HepG2 (cell line): ENCODE measurements at regions not wholly inside any gene's neighbourhood (a gene's known extent, or its start where the extent isn't known, plus 50 kb on each side); places are given as distances from the start of the nearest gene placed in this dataset.

Experiments
- FUBP1 ChIP-seq: sonication (generic); formaldehyde crosslinking; IDR thresholded peaks from 2 replicates; pipeline ENCODE4 v1.5.1; 2020; ENCODE audit warnings: missing genetic modification reagents, mild to moderate bottlenecking, borderline replicate concordance
- KLF16 ChIP-seq, 2 experiments: sonication (generic) in 1 of 2; formaldehyde crosslinking in 1 of 2; IDR thresholded peaks; 2 replicates each; pipeline versions ENCODE4 v1.6.1 to v1.8.0; 2016 to 2023; ENCODE audit warnings: missing genetic modification reagents in 2 of 2, missing compliant biosample characterization in 1 of 2
- NFYB ChIP-seq: sonication (generic); formaldehyde crosslinking; IDR thresholded peaks from 2 replicates; pipeline ENCODE4 v1.4.0; 2020; ENCODE audit warnings: missing genetic modification reagents
- RBAK ChIP-seq: sonication (generic); formaldehyde crosslinking; IDR thresholded peaks from 2 replicates; pipeline ENCODE4 v1.5.1; 2020; ENCODE audit warnings: mild to moderate bottlenecking, missing genetic modification reagents
- RBFOX2 ChIP-seq: fragments of 200-400 bp; formaldehyde crosslinking; IDR thresholded peaks from 2 replicates; pipeline ENCODE4 v1.6.1; 2017; ENCODE audit warnings: low read depth, mild to moderate bottlenecking, low read length
- REL ChIP-seq: sonication (generic); formaldehyde crosslinking; conservative IDR thresholded peaks from 2 replicates; pipeline ENCODE4 v1.8.0; 2022; ENCODE audit warnings: mild to moderate bottlenecking, missing genetic modification reagents, moderate library complexity
- STAT6 ChIP-seq: sonication (generic); formaldehyde crosslinking; IDR thresholded peaks from 2 replicates; pipeline ENCODE4 v1.4.0; 2020; ENCODE audit warnings: missing genetic modification reagents, mild to moderate bottlenecking, borderline replicate concordance
- TCF12 ChIP-seq, 2 experiments: fragments of 450-650 bp in 1 of 2; sonication (generic) in 1 of 2; formaldehyde crosslinking in 1 of 2; IDR thresholded peaks; 2 replicates each; pipeline versions ENCODE4 v1.6.1 to v1.8.0; 2017 to 2022; ENCODE audit warnings: antibody characterized with exemption in 1 of 2, mild to moderate bottlenecking in 1 of 2, missing genetic modification reagents in 1 of 2, moderate library complexity in 1 of 2
- TOPORS ChIP-seq: sonication (generic); formaldehyde crosslinking; IDR thresholded peaks from 2 replicates; pipeline ENCODE4 v1.8.0; 2023; ENCODE audit warnings: mild to moderate bottlenecking, missing genetic modification reagents
- ZNF205 ChIP-seq: IDR thresholded peaks from 2 replicates; pipeline ENCODE4 v1.6.1; 2018; ENCODE audit warnings: missing biosample characterization, missing genetic modification reagents
- ZNF432 ChIP-seq: sonication (generic); formaldehyde crosslinking; IDR thresholded peaks from 2 replicates; pipeline ENCODE4 v1.5.0; 2020; ENCODE audit warnings: missing genetic modification reagents, mild to moderate bottlenecking, borderline replicate concordance
- ZNF44 ChIP-seq: sonication (generic); formaldehyde crosslinking; IDR thresholded peaks from 2 replicates; pipeline ENCODE4 v1.5.1; 2020; ENCODE audit warnings: mild to moderate bottlenecking, missing genetic modification reagents
- ZNF816 ChIP-seq: sonication (generic); formaldehyde crosslinking; IDR thresholded peaks from 2 replicates; pipeline ENCODE4 v1.8.0; 2022; ENCODE audit warnings: missing genetic modification reagents, mild to moderate bottlenecking, borderline replicate concordance
- TF ChIP-seq, protein P1 (sequence below): sonication (generic); formaldehyde crosslinking; IDR thresholded peaks from 2 replicates; pipeline ENCODE4 v1.8.0; 2022; ENCODE audit warnings: missing genetic modification reagents, mild to moderate bottlenecking, moderate library complexity, borderline replicate concordance
- TF ChIP-seq, protein P2 (sequence below): sonication (generic); formaldehyde crosslinking; IDR thresholded peaks from 2 replicates; pipeline ENCODE4 v1.8.1; 2023; ENCODE audit warnings: mild to moderate bottlenecking, missing genetic modification reagents
- TF ChIP-seq, protein P3 (sequence below), 2 experiments: sonication (generic) in 1 of 2; formaldehyde crosslinking in 1 of 2; IDR thresholded peaks; 2 replicates each; pipeline versions ENCODE4 v1.4.0 to v1.6.1; 2018 to 2020; ENCODE audit warnings: missing genetic modification reagents in 2 of 2, borderline replicate concordance in 1 of 2, low read depth in 1 of 2, mild to moderate bottlenecking in 1 of 2, missing biosample characterization in 1 of 2
- TF ChIP-seq, protein P4 (sequence below): sonication (generic); formaldehyde crosslinking; IDR thresholded peaks from 2 replicates; pipeline ENCODE4 v1.4.0; 2020; ENCODE audit warnings: mild to moderate bottlenecking, missing genetic modification reagents

DNA sequence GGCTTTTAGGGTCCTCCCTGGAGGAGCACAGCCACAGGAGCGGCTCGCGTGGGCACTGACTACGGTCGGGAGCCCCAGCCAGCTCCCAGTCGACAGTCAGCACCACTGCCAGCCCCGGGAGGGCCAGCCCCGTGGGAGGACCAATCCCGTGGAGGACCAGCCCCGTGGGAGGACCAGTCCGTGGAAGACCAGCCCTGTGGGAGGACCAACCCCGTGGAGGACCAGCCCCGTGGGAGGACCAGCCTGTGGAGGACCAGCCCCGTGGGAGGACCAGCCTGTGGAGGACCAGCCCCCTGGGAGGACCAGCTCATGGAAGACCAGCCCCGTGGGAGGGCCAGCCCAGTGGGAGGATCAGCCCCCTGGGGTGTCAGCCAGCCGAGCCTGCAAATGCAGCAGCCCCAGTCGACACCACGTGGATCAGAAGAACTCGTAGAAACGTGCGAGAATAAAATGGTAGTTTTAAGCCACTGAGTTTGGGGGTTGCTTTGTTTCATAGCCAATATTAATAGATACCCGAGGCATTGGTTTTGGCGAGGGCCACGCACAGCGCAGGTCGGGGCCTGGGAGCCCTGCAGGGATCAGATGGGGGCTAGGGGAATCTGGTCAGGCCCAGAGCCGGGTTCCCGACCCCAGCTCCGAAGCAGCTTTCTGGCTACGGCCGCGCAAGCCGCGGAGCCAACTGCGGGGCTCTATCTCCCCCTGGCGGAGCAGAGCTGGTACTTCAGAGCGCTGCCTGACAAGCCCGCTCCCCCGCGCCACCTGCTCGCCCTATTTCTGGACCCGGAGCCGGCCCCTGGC, 73.0 kb downstream of the TEX51 start (continued):
- TF ChIP-seq REL (CRISPR knock-in tag) = no peak
- TF ChIP-seq RBAK (CRISPR knock-in tag) = no peak
- TF ChIP-seq, protein P1, sequence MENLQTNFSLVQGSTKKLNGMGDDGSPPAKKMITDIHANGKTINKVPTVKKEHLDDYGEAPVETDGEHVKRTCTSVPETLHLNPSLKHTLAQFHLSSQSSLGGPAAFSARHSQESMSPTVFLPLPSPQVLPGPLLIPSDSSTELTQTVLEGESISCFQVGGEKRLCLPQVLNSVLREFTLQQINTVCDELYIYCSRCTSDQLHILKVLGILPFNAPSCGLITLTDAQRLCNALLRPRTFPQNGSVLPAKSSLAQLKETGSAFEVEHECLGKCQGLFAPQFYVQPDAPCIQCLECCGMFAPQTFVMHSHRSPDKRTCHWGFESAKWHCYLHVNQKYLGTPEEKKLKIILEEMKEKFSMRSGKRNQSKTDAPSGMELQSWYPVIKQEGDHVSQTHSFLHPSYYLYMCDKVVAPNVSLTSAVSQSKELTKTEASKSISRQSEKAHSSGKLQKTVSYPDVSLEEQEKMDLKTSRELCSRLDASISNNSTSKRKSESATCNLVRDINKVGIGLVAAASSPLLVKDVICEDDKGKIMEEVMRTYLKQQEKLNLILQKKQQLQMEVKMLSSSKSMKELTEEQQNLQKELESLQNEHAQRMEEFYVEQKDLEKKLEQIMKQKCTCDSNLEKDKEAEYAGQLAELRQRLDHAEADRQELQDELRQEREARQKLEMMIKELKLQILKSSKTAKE (CRISPR knock-in tag) = no peak
- TF ChIP-seq KLF16 (CRISPR knock-in tag; IDR thresholded peaks at IDR 0.05) = 0 out of 4 replicates have a peak, but pooled peaks of 1 of the 2 experiments have one; percentile 28
- TF ChIP-seq, protein P2, sequence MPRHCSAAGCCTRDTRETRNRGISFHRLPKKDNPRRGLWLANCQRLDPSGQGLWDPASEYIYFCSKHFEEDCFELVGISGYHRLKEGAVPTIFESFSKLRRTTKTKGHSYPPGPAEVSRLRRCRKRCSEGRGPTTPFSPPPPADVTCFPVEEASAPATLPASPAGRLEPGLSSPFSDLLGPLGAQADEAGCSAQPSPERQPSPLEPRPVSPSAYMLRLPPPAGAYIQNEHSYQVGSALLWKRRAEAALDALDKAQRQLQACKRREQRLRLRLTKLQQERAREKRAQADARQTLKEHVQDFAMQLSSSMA (CRISPR knock-in tag) = peak; percentile 93
- TF ChIP-seq, protein P3, sequence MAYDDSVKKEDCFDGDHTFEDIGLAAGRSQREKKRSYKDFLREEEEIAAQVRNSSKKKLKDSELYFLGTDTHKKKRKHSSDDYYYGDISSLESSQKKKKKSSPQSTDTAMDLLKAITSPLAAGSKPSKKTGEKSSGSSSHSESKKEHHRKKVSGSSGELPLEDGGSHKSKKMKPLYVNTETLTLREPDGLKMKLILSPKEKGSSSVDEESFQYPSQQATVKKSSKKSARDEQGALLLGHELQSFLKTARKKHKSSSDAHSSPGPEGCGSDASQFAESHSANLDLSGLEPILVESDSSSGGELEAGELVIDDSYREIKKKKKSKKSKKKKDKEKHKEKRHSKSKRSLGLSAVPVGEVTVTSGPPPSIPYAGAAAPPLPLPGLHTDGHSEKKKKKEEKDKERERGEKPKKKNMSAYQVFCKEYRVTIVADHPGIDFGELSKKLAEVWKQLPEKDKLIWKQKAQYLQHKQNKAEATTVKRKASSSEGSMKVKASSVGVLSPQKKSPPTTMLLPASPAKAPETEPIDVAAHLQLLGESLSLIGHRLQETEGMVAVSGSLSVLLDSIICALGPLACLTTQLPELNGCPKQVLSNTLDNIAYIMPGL (CRISPR knock-in tag; IDR thresholded peaks at IDR 0.05; ENCODE audit: borderline replicate concordance in 1 of 2, low read depth in 1 of 2) = peak; percentile 88 to 92
- peak; percentile 74 for TF ChIP-seq RBFOX2
- peak; percentile 28; the same call in 1 of the 2 replicates for TF ChIP-seq TOPORS (CRISPR knock-in tag)
- no peak for TF ChIP-seq TCF12 (IDR thresholded peaks at IDR 0.05)
- TF ChIP-seq TCF12 (CRISPR knock-in tag; IDR thresholded peaks at IDR 0.05) = 0 out of 2 replicates have a peak, but pooled peaks have one; percentile 28
- TF ChIP-seq ZNF432 (CRISPR knock-in tag) = no peak
- no peak; the same call in 1 of the 2 replicates for TF ChIP-seq NFYB (CRISPR knock-in tag)
- TF ChIP-seq, protein P4, sequence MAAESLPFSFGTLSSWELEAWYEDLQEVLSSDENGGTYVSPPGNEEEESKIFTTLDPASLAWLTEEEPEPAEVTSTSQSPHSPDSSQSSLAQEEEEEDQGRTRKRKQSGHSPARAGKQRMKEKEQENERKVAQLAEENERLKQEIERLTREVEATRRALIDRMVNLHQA (CRISPR knock-in tag) = no peak
- TF ChIP-seq ZNF816 (CRISPR knock-in tag) = no peak
- no peak for TF ChIP-seq STAT6 (CRISPR knock-in tag)
- peak; percentile 58; the same call in 1 of the 2 replicates for TF ChIP-seq ZNF205
- peak; percentile 88; the same call in 1 of the 2 replicates for TF ChIP-seq ZNF44 (CRISPR knock-in tag)
- TF ChIP-seq FUBP1 (CRISPR knock-in tag) = peak; percentile 86; the same call in 1 of the 2 replicates
